Heart left ventricle (tissue), 13 donors: ENCODE measurements at regions not wholly inside any gene's neighbourhood (a gene's known extent, or its start where the extent isn't known, plus 50 kb on each side); places are given as distances from the start of the nearest gene placed in this dataset.

Source experiments
- POLR2A ChIP-seq, 2 donors: fragments of 450-650 bp; IDR thresholded peaks; one replicate each; pipeline ENCODE4 v1.6.1; 2017; ENCODE audit warnings: antibody characterized with exemption in 2 of 2, mild to moderate bottlenecking in 2 of 2, moderate library complexity in 2 of 2
- TF ChIP-seq, protein P1 (sequence below), 12 donors: fragments of 200-600 bp; sonication (generic) in 4 of 12; IDR thresholded peaks; one replicate each; pipeline versions ENCODE4 v1.5.0 to v1.8.0; 2018 to 2022; ENCODE audit warnings: antibody characterized with exemption in 12 of 12, mild to moderate bottlenecking in 5 of 12
- donor health status: ischemic (EF 13 %, LVEDD 7.1; RV severe dilation, severe dysfunction).
- donor health status: DM: no; HTN: yes; CAD: no.
- donor health status: DM: no; HTN: no; CAD: no.
- donor health status: ischemic (EF 25% LVEDD 6.9; RV normal size, moderate dysfunction).
- donor health status: ischemic (EF 25% LVEDD 5.7; RV mildly dilated, moderate dysfunction).
- donor health status: ischemic (EF 35%, LVEDD 5.7; RV mildly dilated, moderate dysfunction).
- donor health status: nonischemic (EF 11% LVEDD 7.7; RV severe dilation, severe dysfunction).
- donor health status: DM: yes; HTN: yes; CAD: no.
- donor health status: PGD.
- donor health status: ischemic (EF 29% LVEDD 5.4; RV normal size, mild dysfunction).
- donor health status: nonischemic (EF 23%, LVEDD 6.1; RV moderate dilation, normal function).

DNA sequence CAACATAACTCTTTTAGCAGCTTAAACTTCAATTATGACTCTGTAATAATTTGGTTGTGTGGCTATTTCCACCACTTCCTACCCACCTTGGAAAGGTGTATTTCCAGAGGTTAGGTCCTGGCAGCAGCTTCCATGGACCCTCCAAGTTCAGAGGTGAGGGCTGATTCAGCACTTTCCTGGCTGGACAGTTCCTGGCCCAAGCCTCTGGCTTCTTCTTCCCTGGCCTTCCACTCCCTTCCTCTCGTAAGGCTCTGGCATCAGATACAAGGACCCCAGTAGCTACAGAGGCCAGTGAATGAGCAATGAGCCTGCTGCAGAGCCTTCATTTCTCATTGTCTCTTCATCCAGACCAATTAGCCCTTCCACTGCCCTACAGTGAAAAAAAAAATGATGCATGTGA, 98.1 kb upstream of the KIRREL3 start:
- TF ChIP-seq POLR2A (IDR thresholded peaks at IDR 0.05) = no peak
- TF ChIP-seq, protein P1, sequence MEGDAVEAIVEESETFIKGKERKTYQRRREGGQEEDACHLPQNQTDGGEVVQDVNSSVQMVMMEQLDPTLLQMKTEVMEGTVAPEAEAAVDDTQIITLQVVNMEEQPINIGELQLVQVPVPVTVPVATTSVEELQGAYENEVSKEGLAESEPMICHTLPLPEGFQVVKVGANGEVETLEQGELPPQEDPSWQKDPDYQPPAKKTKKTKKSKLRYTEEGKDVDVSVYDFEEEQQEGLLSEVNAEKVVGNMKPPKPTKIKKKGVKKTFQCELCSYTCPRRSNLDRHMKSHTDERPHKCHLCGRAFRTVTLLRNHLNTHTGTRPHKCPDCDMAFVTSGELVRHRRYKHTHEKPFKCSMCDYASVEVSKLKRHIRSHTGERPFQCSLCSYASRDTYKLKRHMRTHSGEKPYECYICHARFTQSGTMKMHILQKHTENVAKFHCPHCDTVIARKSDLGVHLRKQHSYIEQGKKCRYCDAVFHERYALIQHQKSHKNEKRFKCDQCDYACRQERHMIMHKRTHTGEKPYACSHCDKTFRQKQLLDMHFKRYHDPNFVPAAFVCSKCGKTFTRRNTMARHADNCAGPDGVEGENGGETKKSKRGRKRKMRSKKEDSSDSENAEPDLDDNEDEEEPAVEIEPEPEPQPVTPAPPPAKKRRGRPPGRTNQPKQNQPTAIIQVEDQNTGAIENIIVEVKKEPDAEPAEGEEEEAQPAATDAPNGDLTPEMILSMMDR (IDR thresholded peaks at IDR 0.05) = no peak
